ENCODE measurements at regions not wholly inside any gene's neighbourhood (a gene's known extent, or its start where the extent isn't known, plus 50 kb on each side); places are given as distances from the start of the nearest gene placed in this dataset.
"Not testable (repeated sequence)": the region's sequence is repeated elsewhere in the genome, so short reads cannot be mapped to it uniquely, and the experiment has no call there.

DNA sequence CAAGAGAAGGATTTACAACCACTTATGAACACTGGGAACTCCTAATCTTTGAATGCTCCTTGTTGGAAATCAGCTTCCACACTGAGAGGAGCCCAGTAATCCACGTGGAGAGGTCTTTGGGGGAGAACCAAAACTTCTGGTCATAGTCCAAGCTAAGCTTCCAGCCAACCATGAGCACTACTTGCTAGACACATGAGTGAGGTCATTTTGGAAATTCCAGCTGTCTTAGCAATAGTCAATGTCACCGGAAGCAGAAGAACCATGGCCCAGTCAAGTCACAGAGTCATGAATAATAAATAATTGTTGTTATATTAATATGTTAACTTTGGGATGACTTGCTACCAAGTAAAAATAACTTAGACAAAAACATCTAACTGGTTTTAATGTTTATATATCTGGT, 324.9 kb upstream of the SGCG start:
- Histone ChIP-seq H3K18ac (ENCODE audit: low read length) (no peak overlapping the region), H3K4me2 (ENCODE audit: low read length) (no peak overlapping the region), H3K36me3 (ENCODE audit: control insufficient read depth, insufficient read depth, low read length) (no peaks in the 10 kb centered on the region), H2BK5ac (ENCODE audit: low read length) (no peak overlapping the region), H3K56ac (ENCODE audit: low read length) (no peak overlapping the region), H3K9ac (ENCODE audit: low read length) (no peak overlapping the region), H3K27ac (ENCODE audit: low read depth, low read length) (no peak overlapping the region), H3K4me3 (ENCODE audit: low read length) (no peak overlapping the region), H3K79me2 (ENCODE audit: control insufficient read depth, insufficient read depth, low read length) (no peaks in the 10 kb centered on the region), H3K4ac (ENCODE audit: low read depth, low read length) (no peak overlapping the region), H3K23ac (ENCODE audit: low read length) (no peak overlapping the region), H3K27me3 (ENCODE audit: insufficient read depth, low read length, poor library complexity) (no peaks in the 10 kb centered on the region), H4K8ac (ENCODE audit: low read depth, low read length) (no peak overlapping the region), H2AK5ac (ENCODE audit: low read length) (no peak overlapping the region), H2BK15ac (replicated peaks; ENCODE audit: low read depth) (no peak overlapping the region), H3K79me1 (ENCODE audit: low read length) (no peaks in the 10 kb centered on the region), H3K4me1 (ENCODE audit: control insufficient read depth, low read depth, low read length) (no peaks in the 10 kb centered on the region), H2BK120ac (ENCODE audit: low read depth, low read length) (no peak overlapping the region), H4K5ac (ENCODE audit: low read length) (no peak overlapping the region)
- no peak for DNase-seq
- no CpG with 5 or more reads among the region's 2 CpGs for WGBS (ENCODE audit: extremely low coverage, insufficient coverage, low lambda C conversion rate)

GRCh38 chr13:22858980-22859379, 321.8 kb upstream of the SGCG start:
- H2AK5ac ChIP-seq (ENCODE audit: low read length); H3K18ac ChIP-seq (ENCODE audit: low read length); H2BK120ac ChIP-seq (ENCODE audit: low read depth, low read length); H3K4me1 ChIP-seq (ENCODE audit: control insufficient read depth, low read depth, low read length); H3K36me3 ChIP-seq (ENCODE audit: control insufficient read depth, insufficient read depth, low read length); H4K8ac ChIP-seq (ENCODE audit: low read depth, low read length); H3K56ac ChIP-seq (ENCODE audit: low read length); H3K27ac ChIP-seq (ENCODE audit: low read depth, low read length); H3K4me3 ChIP-seq (ENCODE audit: low read length); H2BK5ac ChIP-seq (ENCODE audit: low read length); H3K9ac ChIP-seq (ENCODE audit: low read length); H2BK15ac ChIP-seq (replicated peaks; ENCODE audit: low read depth); H3K79me2 ChIP-seq (ENCODE audit: control insufficient read depth, insufficient read depth, low read length); DNase-seq; H4K5ac ChIP-seq (ENCODE audit: low read length); H3K4ac ChIP-seq (ENCODE audit: low read depth, low read length); H3K27me3 ChIP-seq (ENCODE audit: insufficient read depth, low read length, poor library complexity); H3K23ac ChIP-seq (ENCODE audit: low read length); H3K79me1 ChIP-seq (ENCODE audit: low read length); H3K4me2 ChIP-seq (ENCODE audit: low read length): not testable (repeated sequence)
- no CpG with 5 or more reads among the region's 32 CpGs for WGBS (ENCODE audit: extremely low coverage, insufficient coverage, low lambda C conversion rate)

DNA sequence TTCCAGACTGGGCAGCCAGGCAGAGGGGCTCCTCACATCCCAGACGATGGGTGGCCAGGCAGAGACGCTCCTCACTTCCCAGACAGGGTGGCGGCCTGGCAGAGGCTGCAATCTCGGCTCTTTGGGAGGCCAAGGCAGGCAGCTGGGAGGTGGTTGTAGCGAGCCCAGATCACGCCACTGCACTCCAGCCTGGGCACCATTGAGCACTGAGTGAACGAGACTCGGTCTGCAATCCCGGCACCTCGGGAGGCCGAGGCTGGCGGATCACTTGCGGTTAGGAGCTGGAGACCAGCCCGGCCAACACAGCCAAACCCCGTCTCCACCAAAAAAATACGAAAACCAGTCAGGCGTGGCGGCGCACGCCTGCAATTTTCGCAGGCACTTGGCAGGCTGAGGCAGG, 321.4 kb upstream of the SGCG start:
- not testable (repeated sequence) for H2BK5ac ChIP-seq (ENCODE audit: low read length); H3K23ac ChIP-seq (ENCODE audit: low read length)

DNA sequence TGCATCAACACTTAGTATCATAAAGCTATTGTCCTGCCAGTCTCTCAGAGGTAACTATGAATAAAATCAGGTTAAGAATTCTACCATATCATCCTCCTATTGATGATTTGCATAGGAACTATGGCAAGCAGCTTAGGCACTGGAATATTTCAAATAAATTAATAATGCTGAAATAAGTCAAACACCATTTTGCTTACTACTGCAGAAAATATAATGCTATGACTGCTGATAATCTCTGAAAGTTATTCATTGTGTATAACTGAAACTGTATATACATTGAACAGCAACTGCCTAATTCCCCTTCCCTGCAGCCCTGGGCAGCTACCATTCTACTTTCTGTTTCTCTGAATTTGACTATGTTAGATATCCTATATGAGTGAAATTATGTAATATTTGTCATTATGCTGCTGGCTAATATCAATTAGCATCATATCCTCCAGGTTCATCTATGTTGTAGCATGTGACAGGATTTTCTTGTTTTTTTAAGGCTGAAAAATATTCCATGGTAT, 318.8 kb upstream of the SGCG start:
- no peak overlapping the region for H3K23ac ChIP-seq (ENCODE audit: low read length)

More for the DNA sequence above, 321.4 kb upstream of the SGCG start:
- H3K27me3 ChIP-seq (ENCODE audit: insufficient read depth, low read length, poor library complexity); H3K4me3 ChIP-seq (ENCODE audit: low read length); H4K5ac ChIP-seq (ENCODE audit: low read length); DNase-seq; H3K79me2 ChIP-seq (ENCODE audit: control insufficient read depth, insufficient read depth, low read length); H2BK120ac ChIP-seq (ENCODE audit: low read depth, low read length); H3K36me3 ChIP-seq (ENCODE audit: control insufficient read depth, insufficient read depth, low read length); H3K4me1 ChIP-seq (ENCODE audit: control insufficient read depth, low read depth, low read length); H3K56ac ChIP-seq (ENCODE audit: low read length); H3K79me1 ChIP-seq (ENCODE audit: low read length); H4K8ac ChIP-seq (ENCODE audit: low read depth, low read length); H3K4ac ChIP-seq (ENCODE audit: low read depth, low read length); H3K18ac ChIP-seq (ENCODE audit: low read length); H2BK15ac ChIP-seq (replicated peaks; ENCODE audit: low read depth); H3K9ac ChIP-seq (ENCODE audit: low read length); H3K4me2 ChIP-seq (ENCODE audit: low read length); H2AK5ac ChIP-seq (ENCODE audit: low read length); H3K27ac ChIP-seq (ENCODE audit: low read depth, low read length): not testable (repeated sequence)
- no CpG with 5 or more reads among the region's 21 CpGs for WGBS (ENCODE audit: extremely low coverage, insufficient coverage, low lambda C conversion rate)

DNA sequence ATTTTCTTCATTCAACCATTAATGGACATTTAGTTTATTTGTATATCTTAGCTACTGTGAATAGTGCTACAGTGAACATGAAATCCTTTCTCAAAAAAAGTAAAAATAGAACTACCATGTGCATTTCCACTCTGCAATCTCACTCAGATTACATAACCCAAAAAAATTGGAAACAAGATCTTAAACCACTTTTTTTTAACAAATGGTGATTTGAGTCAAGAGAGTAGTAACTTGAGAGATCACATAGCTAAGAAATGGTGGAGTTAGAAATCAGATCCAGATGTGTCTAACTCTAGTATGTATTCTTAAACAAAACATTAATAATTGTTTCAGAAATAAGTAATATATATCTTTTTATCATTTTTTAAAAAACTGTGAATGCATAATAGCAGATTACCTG, 318.3 kb upstream of the SGCG start:
- no peaks in the 10 kb centered on the region for H3K36me3 ChIP-seq (ENCODE audit: control insufficient read depth, insufficient read depth, low read length)
- no peak overlapping the region for H3K4ac ChIP-seq (ENCODE audit: low read depth, low read length)
- no peaks in the 10 kb centered on the region for H3K4me1 ChIP-seq (ENCODE audit: control insufficient read depth, low read depth, low read length)
- no peak for DNase-seq
- no peaks in the 10 kb centered on the region for H3K79me1 ChIP-seq (ENCODE audit: low read length)
- no peak overlapping the region for H2BK120ac ChIP-seq (ENCODE audit: low read depth, low read length)
- H2AK5ac ChIP-seq (ENCODE audit: low read length) = no peak overlapping the region
- H3K27ac ChIP-seq (ENCODE audit: low read depth, low read length) = no peak overlapping the region
- no peak overlapping the region for H3K4me2 ChIP-seq (ENCODE audit: low read length)
- H4K8ac ChIP-seq (ENCODE audit: low read depth, low read length) = no peak overlapping the region
- no peaks in the 10 kb centered on the region for H3K79me2 ChIP-seq (ENCODE audit: control insufficient read depth, insufficient read depth, low read length)
- H3K27me3 ChIP-seq (ENCODE audit: insufficient read depth, low read length, poor library complexity) = no peaks in the 10 kb centered on the region
- H4K5ac ChIP-seq (ENCODE audit: low read length) = no peak overlapping the region
- no peak overlapping the region for H3K23ac ChIP-seq (ENCODE audit: low read length)
- no peak overlapping the region for H2BK15ac ChIP-seq (replicated peaks; ENCODE audit: low read depth)
- no peak overlapping the region for H3K9ac ChIP-seq (ENCODE audit: low read length)
- H3K18ac ChIP-seq (ENCODE audit: low read length) = no peak overlapping the region
- no peak overlapping the region for H3K56ac ChIP-seq (ENCODE audit: low read length)
- no peak overlapping the region for H2BK5ac ChIP-seq (ENCODE audit: low read length)
- no peak overlapping the region for H3K4me3 ChIP-seq (ENCODE audit: low read length)

More for the DNA sequence above, 318.8 kb upstream of the SGCG start:
- Histone ChIP-seq H2BK15ac (replicated peaks; ENCODE audit: low read depth) (no peak overlapping the region), H3K4me2 (ENCODE audit: low read length) (no peak overlapping the region), H3K4ac (ENCODE audit: low read depth, low read length) (no peak overlapping the region), H3K36me3 (ENCODE audit: control insufficient read depth, insufficient read depth, low read length) (no peaks in the 10 kb centered on the region), H3K79me2 (ENCODE audit: control insufficient read depth, insufficient read depth, low read length) (no peaks in the 10 kb centered on the region), H4K8ac (ENCODE audit: low read depth, low read length) (no peak overlapping the region), H2BK120ac (ENCODE audit: low read depth, low read length) (no peak overlapping the region), H3K18ac (ENCODE audit: low read length) (no peak overlapping the region), H3K4me1 (ENCODE audit: control insufficient read depth, low read depth, low read length) (no peaks in the 10 kb centered on the region), H3K27ac (ENCODE audit: low read depth, low read length) (no peak overlapping the region), H3K79me1 (ENCODE audit: low read length) (no peaks in the 10 kb centered on the region), H3K56ac (ENCODE audit: low read length) (no peak overlapping the region), H3K9ac (ENCODE audit: low read length) (no peak overlapping the region), H3K27me3 (ENCODE audit: insufficient read depth, low read length, poor library complexity) (no peaks in the 10 kb centered on the region), H2BK5ac (ENCODE audit: low read length) (no peak overlapping the region), H4K5ac (ENCODE audit: low read length) (no peak overlapping the region), H2AK5ac (ENCODE audit: low read length) (no peak overlapping the region), H3K4me3 (ENCODE audit: low read length) (no peak overlapping the region)
- DNase-seq = no peak

- Histone ChIP-seq H3K27ac (ENCODE audit: low read depth, low read length) (no peak overlapping the region), H2BK15ac (replicated peaks; ENCODE audit: low read depth) (no peak overlapping the region), H3K4me1 (ENCODE audit: control insufficient read depth, low read depth, low read length) (no peaks in the 10 kb centered on the region), H3K79me1 (ENCODE audit: low read length) (no peaks in the 10 kb centered on the region), H3K79me2 (ENCODE audit: control insufficient read depth, insufficient read depth, low read length) (no peaks in the 10 kb centered on the region), H2BK120ac (ENCODE audit: low read depth, low read length) (no peak overlapping the region), H3K56ac (ENCODE audit: low read length) (no peak overlapping the region), H3K4me3 (ENCODE audit: low read length) (no peak overlapping the region), H2BK5ac (ENCODE audit: low read length) (no peak overlapping the region), H2AK5ac (ENCODE audit: low read length) (no peak overlapping the region), H4K8ac (ENCODE audit: low read depth, low read length) (no peak overlapping the region), H3K27me3 (ENCODE audit: insufficient read depth, low read length, poor library complexity) (no peaks in the 10 kb centered on the region), H3K4ac (ENCODE audit: low read depth, low read length) (no peak overlapping the region), H4K5ac (ENCODE audit: low read length) (no peak overlapping the region), H3K18ac (ENCODE audit: low read length) (no peak overlapping the region), H3K4me2 (ENCODE audit: low read length) (no peak overlapping the region), H3K36me3 (ENCODE audit: control insufficient read depth, insufficient read depth, low read length) (no peaks in the 10 kb centered on the region), H3K23ac (ENCODE audit: low read length) (no peak overlapping the region), H3K9ac (ENCODE audit: low read length) (no peak overlapping the region)
- WGBS (ENCODE audit: extremely low coverage, insufficient coverage, low lambda C conversion rate) = no CpG with 5 or more reads among the region's 9 CpGs
- DNase-seq = no peak
These were observed 314.6 kb upstream of the SGCG start for GRCh38 chr13:22866221-22866620.
